ENCODE measurements at regions not wholly inside any gene's neighbourhood (a gene's known extent, or its start where the extent isn't known, plus 50 kb on each side); places are given as distances from the start of the nearest gene placed in this dataset.

- TF ChIP-seq GATA2 (IDR thresholded peaks at IDR 0.05; ENCODE audit: low read depth, low read length), result no peak
- TF ChIP-seq GATA3 (IDR thresholded peaks at IDR 0.05; ENCODE audit: low read depth, low read length), result no peak
These were observed 65.2 kb upstream of the LRCH1 start for GRCh38 chr13:46487748-46488147.

Data from SH-SY5Y (cell line).